ENCODE measurements at regions not wholly inside any gene's neighbourhood (a gene's known extent, or its start where the extent isn't known, plus 50 kb on each side); places are given as distances from the start of the nearest gene placed in this dataset.

DNA sequence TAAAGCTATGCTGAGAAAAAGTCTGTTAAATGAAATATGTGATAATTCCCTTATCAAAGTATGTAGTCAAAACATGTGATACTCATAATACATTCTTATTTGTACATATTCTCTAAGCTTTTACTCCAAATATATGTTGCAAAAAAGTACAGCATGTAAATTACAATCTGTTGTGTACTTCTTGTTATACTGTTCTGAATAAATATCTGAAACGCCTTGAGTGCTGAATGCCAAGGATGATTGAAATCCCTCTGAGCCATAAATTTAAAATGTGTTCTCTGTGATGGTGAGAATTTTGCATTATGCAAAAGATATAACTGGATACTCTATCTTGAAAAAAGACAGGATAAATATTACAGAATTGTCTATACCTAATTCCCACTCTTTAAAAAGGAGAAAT is 1128.0 kb downstream of the STPG2 start:
- TF ChIP-seq, protein P1, sequence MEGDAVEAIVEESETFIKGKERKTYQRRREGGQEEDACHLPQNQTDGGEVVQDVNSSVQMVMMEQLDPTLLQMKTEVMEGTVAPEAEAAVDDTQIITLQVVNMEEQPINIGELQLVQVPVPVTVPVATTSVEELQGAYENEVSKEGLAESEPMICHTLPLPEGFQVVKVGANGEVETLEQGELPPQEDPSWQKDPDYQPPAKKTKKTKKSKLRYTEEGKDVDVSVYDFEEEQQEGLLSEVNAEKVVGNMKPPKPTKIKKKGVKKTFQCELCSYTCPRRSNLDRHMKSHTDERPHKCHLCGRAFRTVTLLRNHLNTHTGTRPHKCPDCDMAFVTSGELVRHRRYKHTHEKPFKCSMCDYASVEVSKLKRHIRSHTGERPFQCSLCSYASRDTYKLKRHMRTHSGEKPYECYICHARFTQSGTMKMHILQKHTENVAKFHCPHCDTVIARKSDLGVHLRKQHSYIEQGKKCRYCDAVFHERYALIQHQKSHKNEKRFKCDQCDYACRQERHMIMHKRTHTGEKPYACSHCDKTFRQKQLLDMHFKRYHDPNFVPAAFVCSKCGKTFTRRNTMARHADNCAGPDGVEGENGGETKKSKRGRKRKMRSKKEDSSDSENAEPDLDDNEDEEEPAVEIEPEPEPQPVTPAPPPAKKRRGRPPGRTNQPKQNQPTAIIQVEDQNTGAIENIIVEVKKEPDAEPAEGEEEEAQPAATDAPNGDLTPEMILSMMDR (IDR thresholded peaks at IDR 0.05), result no peak
- no peak for TF ChIP-seq POLR2A (IDR thresholded peaks at IDR 0.05)
